GM21515 (cell line): ENCODE measurements at regions not wholly inside any gene's neighbourhood (a gene's known extent, or its start where the extent isn't known, plus 50 kb on each side); places are given as distances from the start of the nearest gene placed in this dataset.

Experiments
- ATAC-seq: cut with Tn5 transposase; IDR thresholded peaks from one replicate; pipeline ENCODE4 v1.9.1; 2021; ENCODE audit not compliant: unreplicated experiment

- ATAC-seq: no peak
These were observed 50.3 kb downstream of the NAV1 start for GRCh38 chr1:201589186-201589585.

- ATAC-seq: no peak
These were observed 51.5 kb downstream of the NAV1 start for GRCh38 chr1:201590474-201590873.

GRCh38 chr1:201591348-201591747 lies 52.4 kb downstream of the NAV1 start:
- no peak for ATAC-seq

GRCh38 chr1:201591981-201592380 lies 53.1 kb downstream of the NAV1 start:
- no peak for ATAC-seq

GRCh38 chr1:201593200-201593921 lies 54.4 kb downstream of the NAV1 start:
- ATAC-seq: no peak

- ATAC-seq: no peak
These were observed 55.8 kb downstream of the NAV1 start for GRCh38 chr1:201594575-201595245.

- no peak for ATAC-seq
These were observed 56.5 kb downstream of the NAV1 start for GRCh38 chr1:201595381-201595780.

- no peak for ATAC-seq
These were observed 57.4 kb downstream of the NAV1 start for GRCh38 chr1:201596101-201596868.

- no peak for ATAC-seq
These were observed 58.8 kb downstream of the NAV1 start for GRCh38 chr1:201597551-201598230.

GRCh38 chr1:201598396-201598795 lies 59.5 kb downstream of the NAV1 start:
- ATAC-seq: no peak

- no peak for ATAC-seq
These were observed 60.0 kb downstream of the NAV1 start for GRCh38 chr1:201598973-201599372.

- no peak for ATAC-seq
These were observed 60.6 kb downstream of the NAV1 start for GRCh38 chr1:201599548-201599947.

- ATAC-seq: no peak
These were observed 63.7 kb downstream of the NAV1 start for GRCh38 chr1:201602413-201603265.

- ATAC-seq: no peak
These were observed 64.8 kb downstream of the NAV1 start for GRCh38 chr1:201603613-201604232.

GRCh38 chr1:201605385-201606010 lies 66.6 kb downstream of the NAV1 start:
- ATAC-seq: no peak

- ATAC-seq: no peak
These were observed 67.2 kb downstream of the NAV1 start for GRCh38 chr1:201606096-201606495.

GRCh38 chr1:201606623-201607022 lies 67.7 kb downstream of the NAV1 start:
- ATAC-seq: no peak

- no peak for ATAC-seq
These were observed 69.9 kb downstream of the NAV1 start for GRCh38 chr1:201608635-201609395.
